ENCODE measurements at regions not wholly inside any gene's neighbourhood (a gene's known extent, or its start where the extent isn't known, plus 50 kb on each side); places are given as distances from the start of the nearest gene placed in this dataset.
A peak's percentile ranks its signal among the peaks of the same experiment; 100 is the strongest.
"Not testable (repeated sequence)": the region's sequence is repeated elsewhere in the genome, so short reads cannot be mapped to it uniquely, and the experiment has no call there.

DNA sequence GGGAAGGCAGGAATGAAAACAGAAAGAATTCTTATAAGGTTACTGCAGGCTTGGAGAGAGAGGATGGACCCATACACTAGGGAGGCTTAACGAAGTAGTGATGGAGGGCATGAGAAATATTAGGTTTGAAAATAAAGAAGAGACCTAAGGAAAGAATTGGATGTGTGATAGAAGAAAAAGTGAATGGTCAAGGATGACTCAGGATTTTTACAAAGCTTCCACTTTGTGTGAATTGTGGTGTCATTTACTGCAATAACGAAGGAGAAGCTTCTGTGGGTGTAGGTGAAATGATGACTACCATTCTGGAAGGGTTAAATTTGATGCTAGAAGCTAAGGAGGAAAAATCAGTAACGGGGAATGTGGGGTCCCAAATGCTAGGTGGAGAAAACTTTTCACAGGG is 191.2 kb downstream of the UTRN start:
- DNase-seq (ENCODE audit: low read depth, low spot score) = no peak

DNA sequence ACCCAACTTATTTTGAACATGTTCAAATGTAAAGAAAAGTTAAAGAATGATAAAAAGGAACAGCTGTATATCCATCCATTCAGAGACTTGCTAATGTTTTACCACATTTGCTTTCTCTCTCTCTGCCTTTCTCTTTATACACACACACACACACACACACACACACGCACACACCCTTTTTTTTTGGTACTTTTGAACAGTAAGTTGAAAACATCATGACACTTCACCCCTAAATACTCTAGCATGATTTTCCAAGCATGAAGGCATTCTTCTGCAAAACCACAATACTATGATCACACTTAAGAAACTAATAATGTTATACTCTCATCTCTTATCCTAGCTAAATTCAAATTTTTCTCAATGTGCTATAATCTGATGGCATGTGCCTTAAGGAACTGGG is 192.3 kb downstream of the UTRN start:
- no peak for DNase-seq (ENCODE audit: low read depth, low spot score)

DNA sequence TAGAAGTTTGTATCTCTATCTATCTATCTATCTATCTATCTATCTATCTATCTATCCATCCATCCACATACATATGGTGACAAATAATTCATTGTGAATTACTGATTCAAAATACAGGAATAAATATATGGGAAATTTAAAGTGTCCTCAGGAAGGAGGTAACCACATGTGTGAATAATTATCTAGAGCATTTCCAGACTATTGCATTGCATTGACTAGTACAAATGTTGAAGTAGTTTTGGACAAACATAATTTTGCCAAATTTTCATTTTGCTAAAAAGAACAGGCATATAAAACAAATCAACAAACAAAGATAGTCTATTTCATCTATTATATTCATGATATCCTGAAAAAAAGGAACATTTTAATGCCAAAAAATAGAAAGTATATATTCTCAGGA is 192.7 kb downstream of the UTRN start:
- no peak for DNase-seq (ENCODE audit: low read depth, low spot score)

DNA sequence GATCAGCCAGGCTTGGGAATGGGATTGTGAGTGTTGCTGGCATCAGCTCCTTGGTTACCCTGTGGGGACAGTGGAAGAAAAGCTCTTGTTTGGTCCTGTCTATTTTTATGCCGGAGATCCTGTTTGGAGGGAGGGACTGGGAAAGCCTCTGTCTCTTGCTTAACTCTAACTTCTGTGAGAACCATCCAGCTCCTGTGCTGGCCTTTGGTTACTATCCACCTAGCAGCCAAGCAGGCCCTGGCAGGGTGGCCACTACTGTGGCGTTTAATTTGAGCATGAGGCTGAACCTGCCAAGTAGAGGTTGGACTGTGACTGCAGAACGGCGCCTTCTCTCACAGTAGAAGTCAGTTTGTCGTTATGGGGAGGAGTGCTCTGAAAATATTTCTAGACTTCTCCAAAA is 193.3 kb downstream of the UTRN start:
- DNase-seq (ENCODE audit: low read depth, low spot score) = no peak

DNA sequence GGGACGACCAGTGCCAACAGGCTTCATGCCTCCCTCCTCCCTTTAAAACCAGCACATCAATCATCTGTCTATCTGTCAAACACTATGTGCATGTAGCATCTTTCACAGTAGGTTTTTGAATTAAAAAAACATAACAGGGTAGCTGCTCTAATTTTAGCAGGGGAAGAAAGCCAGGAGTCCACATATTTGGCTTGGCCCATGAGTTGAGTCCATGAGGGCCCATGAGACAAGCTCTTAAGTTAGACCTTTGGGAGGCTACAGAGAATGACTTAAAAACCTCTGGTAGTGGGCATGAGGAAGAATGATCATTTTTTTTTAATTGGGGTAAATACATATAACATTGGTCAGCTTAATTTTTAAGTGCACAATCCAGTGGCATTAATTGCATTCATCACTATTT is 194.9 kb downstream of the UTRN start:
- no peak for DNase-seq (ENCODE audit: low read depth, low spot score)

DNA sequence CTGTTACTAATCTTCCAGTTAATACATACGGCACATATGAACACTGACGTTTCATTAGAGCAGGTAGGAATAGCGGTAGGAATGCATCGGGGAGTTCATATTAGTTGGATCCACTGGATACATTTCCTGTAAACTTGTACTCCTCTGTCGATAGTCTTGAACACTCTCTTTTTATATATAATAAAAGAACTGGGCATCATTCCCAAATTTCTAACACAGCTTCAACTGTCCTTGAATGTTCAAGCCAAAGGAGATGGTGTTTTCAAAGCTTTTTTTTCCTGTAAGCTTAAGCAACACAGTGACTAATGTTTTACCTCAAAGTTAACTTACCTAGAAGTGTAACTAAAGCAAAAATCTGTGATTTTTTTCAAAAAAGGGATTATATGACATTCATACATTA is 195.3 kb downstream of the UTRN start:
- no peak for DNase-seq (ENCODE audit: low read depth, low spot score)

DNA sequence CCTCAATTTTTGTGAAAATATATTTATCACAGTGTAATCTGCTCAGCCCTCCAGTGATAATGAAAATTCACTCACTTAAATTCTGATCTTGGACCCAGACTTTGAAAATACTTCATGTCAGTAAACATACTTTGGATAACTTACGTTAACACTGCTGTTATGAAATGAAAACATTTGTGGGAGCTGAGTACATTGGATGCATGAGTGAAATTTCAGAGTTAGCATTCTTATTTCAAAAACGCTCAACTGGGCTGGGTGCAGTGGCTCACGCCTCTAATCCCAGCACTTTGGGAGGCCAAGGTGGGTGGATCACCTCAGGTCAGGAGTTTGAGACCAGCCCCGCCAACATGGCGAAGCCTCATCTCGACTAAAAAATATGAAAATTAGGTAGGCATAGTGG is 196.4 kb downstream of the UTRN start:
- DNase-seq (ENCODE audit: low read depth, low spot score) = no peak

DNA sequence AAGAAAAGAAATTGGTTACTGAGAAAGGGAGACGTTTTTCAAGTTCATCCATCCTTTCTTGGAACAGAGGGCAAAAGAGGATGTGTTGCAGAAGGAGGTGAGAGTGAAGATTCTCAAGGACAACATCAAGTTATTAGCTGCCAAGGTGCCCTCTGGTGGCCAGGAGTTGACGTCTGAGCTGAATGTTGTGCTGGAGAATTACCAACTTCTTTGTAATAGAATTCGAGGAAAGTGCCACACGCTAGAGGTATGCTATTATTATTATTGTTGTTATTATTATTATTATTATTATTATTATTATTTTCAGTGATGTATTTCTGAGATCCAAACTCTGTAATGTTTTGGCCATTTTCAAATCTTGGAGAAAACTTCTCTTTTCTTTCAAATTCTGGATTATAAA is 197.0 kb downstream of the UTRN start:
- peak; percentile 48 for DNase-seq (ENCODE audit: low read depth, low spot score)

DNA sequence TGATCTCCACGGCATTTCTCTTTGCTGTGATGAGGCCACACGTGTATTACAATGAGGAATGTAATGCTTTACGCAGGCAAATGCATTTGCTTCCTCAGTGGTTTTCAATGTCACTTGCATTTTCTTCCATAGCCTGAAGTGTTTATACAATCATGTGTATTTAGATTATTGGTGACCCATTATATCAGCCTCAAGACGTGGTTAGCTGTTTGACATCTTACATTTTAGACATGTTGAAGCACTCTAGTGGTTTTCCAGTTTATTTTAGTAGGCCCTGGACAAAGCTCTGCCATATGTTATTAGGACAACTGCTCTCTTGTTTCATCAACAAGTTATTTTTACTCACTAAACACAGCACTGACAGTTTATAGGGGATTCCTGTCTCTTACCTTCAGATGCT is 200.4 kb downstream of the UTRN start:
- no peak for DNase-seq (ENCODE audit: low read depth, low spot score)

DNA sequence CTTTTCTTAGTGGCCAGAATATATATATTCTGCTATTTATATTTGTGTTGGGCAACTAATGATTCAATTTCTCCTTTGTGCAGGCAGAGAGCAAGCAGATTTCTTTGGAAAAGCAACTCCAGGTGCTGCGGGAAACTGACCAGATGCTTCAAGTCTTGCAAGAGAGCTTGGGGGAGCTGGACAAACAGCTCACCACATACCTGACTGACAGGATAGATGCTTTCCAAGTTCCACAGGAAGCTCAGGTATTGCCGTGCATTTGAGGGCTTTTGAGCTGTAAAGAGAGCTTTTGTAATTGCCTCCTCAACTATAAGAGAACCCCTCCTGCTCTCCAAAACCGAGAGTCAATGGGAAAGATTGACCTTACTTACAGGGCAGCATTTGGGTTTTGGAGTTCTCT is 203.5 kb downstream of the UTRN start:
- DNase-seq (ENCODE audit: low read depth, low spot score) = no peak

DNA sequence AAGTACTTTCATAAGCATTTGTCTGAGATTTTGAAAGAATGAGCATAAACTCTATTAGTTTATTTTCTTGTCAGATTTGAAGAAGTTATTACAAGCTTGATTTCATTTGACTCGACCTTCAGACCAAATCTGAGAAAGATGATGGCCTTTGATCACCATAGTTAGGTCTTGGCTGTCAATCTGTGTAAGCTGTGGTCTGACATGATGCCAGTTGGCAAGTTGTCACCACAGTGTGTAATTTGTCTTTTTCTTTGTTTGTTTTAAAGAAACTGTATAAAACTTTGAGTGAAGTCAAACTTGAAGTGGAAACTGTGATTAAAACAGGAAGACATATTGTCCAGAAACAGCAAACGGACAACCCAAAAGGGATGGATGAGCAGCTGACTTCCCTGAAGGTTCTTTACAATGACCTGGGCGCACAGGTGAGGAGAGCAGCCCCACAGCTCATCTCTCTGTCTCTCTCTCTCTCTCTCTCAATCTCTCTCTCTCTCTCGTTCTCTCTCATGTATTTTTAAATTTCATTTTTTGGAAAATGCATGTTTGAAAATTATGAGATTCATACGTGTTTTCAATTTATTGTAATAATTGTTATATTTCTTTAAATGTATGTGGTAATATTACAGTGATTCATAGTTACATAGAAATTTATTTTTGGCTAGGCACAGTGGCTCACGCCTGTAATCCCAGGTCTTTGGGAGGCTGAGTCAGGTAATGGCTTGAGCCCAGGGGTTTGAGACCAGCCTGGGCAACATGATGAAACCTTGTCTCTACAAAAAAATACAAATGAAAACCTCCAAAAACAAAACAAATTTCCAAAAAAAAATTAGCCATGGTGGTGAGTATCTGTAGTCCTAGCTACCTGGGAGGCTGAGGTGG is 208.1 kb downstream of the UTRN start:
- DNase-seq (ENCODE audit: low read depth, low spot score) = no peak

DNA sequence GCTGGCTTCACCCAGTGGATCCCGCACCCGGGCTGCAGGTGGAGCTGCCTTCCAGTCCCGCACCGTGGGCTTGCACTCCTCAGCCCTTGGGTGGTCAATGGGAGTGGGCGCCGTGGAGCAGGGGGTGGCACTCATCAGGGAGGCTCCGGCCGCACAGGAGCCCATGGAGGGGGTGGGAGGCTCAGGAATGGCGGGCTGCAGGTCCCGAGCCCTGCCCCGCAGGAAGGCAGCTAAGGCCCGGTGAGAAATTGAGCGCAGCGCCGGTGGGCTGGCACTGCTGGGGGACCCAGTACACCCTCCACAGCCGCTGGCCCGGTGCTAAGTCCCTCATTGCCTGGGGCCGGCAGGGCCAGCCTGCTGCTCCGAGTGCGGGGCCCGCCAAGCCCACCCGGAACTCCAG is 209.9 kb downstream of the UTRN start:
- not testable (repeated sequence) for DNase-seq (ENCODE audit: low read depth, low spot score)

DNA sequence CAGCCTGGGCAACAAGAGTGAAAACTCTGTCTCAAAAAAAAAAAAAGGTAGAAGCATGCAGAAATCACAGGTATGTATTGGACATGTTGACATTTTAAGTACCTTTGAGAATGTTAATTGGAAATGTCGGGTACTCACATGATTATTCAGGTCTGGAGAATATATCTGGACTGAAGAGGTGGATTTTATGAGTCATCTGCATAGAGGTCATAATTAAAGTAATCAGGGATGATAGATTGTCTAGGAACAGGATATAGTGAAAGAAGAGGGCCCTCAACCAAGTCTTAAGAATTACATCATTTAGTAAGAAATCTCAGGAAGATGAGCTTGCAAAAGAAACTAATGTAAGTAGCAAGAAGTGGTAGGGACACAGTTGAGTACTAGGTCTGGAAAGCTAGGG is 212.5 kb downstream of the UTRN start:
- no peak for DNase-seq (ENCODE audit: low read depth, low spot score)

DNA sequence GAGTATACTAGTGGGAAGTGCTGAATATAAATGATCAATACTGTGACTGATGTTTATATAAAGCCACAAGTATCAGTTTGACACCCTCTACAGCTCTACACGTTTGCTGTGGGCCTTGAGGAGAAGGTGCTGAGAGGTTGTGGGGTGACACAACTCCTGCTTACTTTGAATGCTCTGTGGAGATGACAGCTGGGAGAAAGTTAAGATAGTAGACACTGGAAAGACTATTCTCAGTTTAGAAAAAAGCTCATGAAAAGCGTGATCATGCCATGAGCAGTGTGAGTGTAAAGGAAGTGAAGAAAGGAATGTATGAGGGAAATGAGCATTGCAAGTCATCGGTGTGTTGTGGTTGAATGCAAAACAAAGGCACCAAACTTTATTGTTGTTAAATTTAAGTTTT is 215.8 kb downstream of the UTRN start:
- DNase-seq (ENCODE audit: low read depth, low spot score) = no peak

DNA sequence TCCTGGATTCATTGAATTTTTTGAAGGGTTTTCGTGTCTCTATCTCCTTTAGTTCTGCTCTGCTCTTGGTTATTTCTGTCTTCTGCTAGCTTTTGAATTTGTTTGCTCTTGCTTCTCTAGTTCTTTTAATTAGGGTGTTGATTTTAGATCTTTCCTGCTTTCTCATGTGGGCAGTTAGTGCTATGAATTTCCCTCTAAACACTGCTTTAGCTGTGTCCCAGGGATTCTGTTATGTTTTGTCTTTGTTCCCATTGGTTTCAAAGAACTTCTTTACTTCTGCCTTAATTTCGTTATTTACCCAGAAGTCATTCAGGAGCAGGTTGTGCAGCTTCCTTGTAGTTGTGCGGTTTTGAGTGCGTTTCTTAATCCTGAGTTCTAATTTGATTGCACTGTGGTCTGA is 220.1 kb downstream of the UTRN start:
- not testable (repeated sequence) for DNase-seq (ENCODE audit: low read depth, low spot score)

DNA sequence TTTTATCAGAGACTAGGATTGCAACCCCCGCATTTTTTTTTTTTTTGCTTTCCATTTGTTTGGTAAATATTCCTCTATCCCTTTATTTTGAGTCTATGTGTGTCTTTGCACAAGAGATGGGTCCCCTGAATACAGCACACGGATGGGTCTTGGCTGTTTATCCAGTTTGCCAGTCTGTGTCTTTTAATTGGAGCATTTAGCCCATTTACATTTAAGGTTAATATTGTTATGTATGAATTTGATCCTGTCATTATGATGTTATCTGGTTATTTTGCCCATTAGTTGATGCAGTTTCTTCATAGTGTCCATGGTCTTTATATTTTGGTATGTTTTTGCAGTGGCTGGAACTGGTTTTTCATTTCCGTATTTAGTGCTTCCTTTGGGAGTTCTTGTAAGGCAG is 220.9 kb downstream of the UTRN start:
- not testable (repeated sequence) for DNase-seq (ENCODE audit: low read depth, low spot score)

DNA sequence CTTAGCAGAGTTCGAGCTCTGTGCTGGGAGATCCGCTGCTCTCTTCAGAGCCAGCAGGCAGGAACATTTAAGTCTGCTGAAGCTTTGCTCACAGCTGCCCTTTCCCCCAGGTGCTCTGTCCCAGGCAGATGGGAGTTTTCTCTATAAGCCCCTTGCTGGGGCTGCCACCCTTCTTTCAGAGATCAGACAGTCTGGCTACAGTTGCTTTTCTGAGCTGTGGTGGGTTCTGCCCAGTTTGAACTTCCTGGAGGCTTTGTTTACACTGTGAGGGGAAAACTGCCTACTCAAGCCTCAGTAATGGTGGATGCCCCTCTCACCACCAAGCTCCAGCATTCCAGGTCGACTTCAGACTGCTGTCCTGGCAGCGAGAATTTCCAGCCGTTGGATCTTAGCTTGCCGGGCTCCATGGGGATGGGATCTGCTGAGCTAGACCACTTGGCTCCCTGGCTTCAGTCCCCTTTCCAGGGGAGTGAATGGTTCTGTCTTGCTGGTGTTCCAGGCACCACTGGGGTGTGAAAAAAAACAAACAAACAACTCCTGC is 222.7 kb downstream of the UTRN start:
- DNase-seq (ENCODE audit: low read depth, low spot score) = not testable (repeated sequence)

DNA sequence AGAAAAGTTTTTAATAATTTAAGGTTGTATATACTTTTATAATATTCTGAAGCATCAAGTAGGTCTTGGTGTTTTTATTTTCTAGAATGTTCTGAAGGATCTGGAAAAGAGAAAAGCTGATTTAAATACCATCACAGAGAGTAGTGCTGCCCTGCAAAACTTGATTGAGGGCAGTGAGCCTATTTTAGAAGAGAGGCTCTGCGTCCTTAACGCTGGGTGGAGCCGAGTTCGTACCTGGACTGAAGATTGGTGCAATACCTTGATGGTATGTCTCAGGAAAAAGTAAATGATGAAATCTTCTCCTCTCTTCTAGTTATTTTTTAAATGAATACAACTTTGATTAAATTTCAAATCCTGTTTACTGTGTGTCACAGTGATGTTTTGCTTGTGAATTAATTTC is 225.7 kb downstream of the UTRN start:
- DNase-seq (ENCODE audit: low read depth, low spot score) = no peak

DNA sequence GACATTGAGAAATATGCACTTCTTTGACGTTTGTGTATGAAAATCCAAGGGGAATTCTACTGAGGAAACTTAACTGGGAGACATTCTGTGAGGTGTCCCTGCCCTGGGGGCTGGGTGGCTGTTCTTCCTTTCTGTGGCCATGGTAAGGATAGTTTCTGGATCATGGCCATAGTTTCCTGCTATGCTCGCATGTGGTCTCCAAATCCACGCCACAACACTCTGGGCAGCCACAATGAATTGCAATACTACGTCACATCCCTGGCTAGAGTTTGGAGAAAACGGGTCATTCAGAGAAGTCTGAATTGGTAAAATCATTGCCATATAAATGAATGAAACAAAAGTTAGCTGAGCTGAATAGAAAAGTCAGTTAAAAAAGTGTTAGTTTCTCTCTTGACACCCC is 230.6 kb downstream of the UTRN start:
- DNase-seq (ENCODE audit: low read depth, low spot score) = no peak

DNA sequence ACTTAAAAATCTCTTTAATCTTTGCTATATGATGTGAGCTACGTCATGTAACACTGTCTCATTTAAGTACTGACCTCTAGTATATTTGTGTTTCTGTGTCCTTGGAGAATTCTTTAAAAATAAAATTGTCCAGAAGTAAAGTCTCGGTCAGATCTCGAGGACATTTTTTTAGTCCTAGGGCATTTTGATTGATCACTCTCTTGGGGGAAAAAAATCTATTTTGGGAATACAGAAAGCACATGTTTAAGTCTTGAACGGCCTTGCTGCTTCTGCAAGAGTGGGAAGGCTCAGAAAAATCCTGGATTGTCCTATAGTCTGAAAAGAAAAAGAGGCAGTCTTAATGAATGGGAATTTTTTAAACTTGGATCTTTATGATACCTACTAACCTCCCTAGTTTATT is 234.3 kb downstream of the UTRN start:
- no peak for DNase-seq (ENCODE audit: low read depth, low spot score)

DNA sequence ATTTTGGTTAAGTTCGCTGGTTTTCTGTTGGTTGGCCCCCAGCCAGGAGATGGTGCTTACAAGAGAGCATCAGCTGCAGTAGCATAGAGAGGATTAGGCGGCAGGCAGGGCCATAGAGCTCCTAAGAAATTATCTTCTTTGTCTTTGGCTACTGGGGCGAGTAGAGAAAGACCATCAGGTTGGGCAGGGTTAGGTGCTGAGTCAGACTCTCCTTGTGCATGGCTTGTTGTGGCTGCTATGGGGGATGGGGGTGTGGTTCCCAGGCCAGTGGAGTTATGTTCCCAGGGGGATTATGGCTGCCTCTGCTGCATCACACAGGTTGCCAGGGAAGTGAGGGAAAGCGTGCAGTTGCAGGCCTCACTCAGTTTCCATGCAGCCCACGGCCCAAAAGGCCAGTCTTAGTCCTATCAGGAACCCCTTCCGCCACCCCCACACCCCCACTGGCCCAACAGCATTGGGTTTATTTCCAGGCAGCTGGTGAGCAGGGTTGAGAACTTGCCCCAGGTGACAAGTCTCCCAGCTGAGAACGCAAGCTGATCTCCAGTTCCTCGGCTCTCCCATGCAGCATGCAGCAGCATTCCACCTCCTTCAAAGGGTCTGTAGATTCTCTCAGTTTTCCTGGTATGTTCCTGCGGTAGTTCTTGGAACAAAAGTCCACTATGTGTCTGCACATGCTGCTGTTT is 243.7 kb downstream of the UTRN start:
- peak; percentile 25 for DNase-seq (ENCODE audit: low read depth, low spot score)

DNA sequence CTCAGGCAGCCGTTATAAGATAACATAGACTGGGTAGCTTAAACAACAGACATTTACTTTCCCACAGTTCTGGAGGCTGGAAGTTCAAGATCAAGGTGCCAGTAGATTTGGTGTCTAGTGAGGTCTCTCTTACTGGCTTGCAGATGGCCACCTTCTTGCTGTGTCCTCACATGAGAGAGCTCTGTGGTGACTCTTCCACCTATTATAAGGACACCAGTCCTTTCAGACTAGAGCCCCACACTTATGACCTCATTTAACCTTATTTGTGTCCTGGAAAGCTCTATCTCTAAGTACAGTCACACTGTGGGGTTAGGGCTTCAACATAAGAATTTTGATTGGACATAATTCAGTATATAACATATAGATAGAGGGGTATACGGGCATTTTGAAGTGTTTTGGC is 245.0 kb downstream of the UTRN start:
- no peak for DNase-seq (ENCODE audit: low read depth, low spot score)

DNA sequence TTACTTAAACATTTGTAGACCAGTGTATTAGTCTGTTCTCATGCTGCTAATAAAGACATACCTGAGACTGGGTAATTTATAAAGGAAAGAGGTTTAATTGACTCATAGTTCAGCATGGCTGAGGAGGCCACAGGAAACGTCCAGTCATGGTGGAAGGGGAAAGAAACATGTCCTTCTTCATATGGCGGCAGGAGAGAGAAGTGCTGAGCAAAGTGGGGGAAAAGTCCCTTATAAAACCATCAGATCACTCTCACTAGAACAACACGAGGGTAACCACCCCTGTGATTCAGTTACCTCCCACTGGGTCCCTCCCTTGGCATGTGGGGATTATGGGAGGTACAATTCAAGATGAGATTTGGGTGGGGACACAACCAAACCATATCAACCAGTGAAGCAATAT is 247.1 kb downstream of the UTRN start:
- not testable (repeated sequence) for DNase-seq (ENCODE audit: low read depth, low spot score)

All from iPS DF 19.7 (cell line).